Activated CD8-positive, alpha-beta T cell treated with anti-CD3 and anti-CD28 coated beads for 36 hours (primary cell): ENCODE measurements at regions not wholly inside any gene's neighbourhood (a gene's known extent, or its start where the extent isn't known, plus 50 kb on each side); places are given as distances from the start of the nearest gene placed in this dataset.

ENCODE experiments used
- ATAC-seq: fragments of 200-7000 bp; cut with Tn5 transposase; one replicate; pipeline ENCODE4 v1.10.0; 2021; ENCODE audit warnings: mild to moderate bottlenecking, moderate library complexity
- CTCF ChIA-PET: fragments of 350-600 bp; sonication (Branson Sonifier 250); formaldehyde crosslinking; loops from one replicate; lab custom pipeline; 2021; ENCODE audit warnings: antibody characterized with exemption; lab: Charles Lee
- POLR2A ChIA-PET: fragments of 350-600 bp; sonication (Branson Sonifier 250); formaldehyde crosslinking; loops from one replicate; lab custom pipeline; 2021; ENCODE audit warnings: antibody characterized with exemption; lab: Charles Lee
- DNase-seq: peaks from one replicate; pipeline ENCODE4 v3.0.0-alpha.2; 2020
- H3K27ac Mint-ChIP-seq: one replicate; pipeline ENCODE4 v1.8.0; 2021; ENCODE audit warnings: mild to moderate bottlenecking, mixed read lengths
- H3K27me3 Mint-ChIP-seq: one replicate; pipeline ENCODE4 v1.8.0; 2021; ENCODE audit warnings: mixed read lengths
- H3K36me3 Mint-ChIP-seq: one replicate; pipeline ENCODE4 v1.8.0; 2021; ENCODE audit warnings: low read depth, mixed read lengths
- H3K4me1 Mint-ChIP-seq: one replicate; pipeline ENCODE4 v1.8.0; 2021; ENCODE audit warnings: low read depth, mixed read lengths
- H3K4me3 Mint-ChIP-seq: one replicate; pipeline ENCODE4 v1.8.0; 2021; ENCODE audit warnings: mild to moderate bottlenecking, moderate library complexity, mixed read lengths
- H3K9me3 Mint-ChIP-seq: one replicate; pipeline ENCODE4 v1.8.0; 2021; ENCODE audit warnings: mixed read lengths
- CTCF ChIP-seq: fragments of 200-600 bp; IDR thresholded peaks from one replicate; pipeline ENCODE4 v1.8.0; 2022; ENCODE audit warnings: antibody characterized with exemption, mild to moderate bottlenecking
- intact Hi-C: fragments of 100-400 bp; cut with micrococcal nuclease; formaldehyde crosslinking; loops from one replicate; pipeline ENCODE4 v1.10.0; 2022

GRCh38 chr16:48044117-48044516 is 111.7 kb downstream of the ABCC12 start:
- no peaks in the 10 kb centered on the region for H3K9me3 Mint-ChIP-seq
- H3K36me3 Mint-ChIP-seq: no peaks in the 10 kb centered on the region
- TF ChIP-seq CTCF: no peak
- H3K4me1 Mint-ChIP-seq: no peaks in the 10 kb centered on the region
- DNase-seq: no peak
- H3K27me3 Mint-ChIP-seq: peaks cover 8% of the 10 kb centered on the region
- ATAC-seq: no peak
- H3K4me3 Mint-ChIP-seq: no peak overlapping the region
- intact Hi-C loops: no loop called here
- POLR2A ChIA-PET: no interaction called here
- no peak overlapping the region for H3K27ac Mint-ChIP-seq
- CTCF ChIA-PET: no interaction called here

- H3K27ac Mint-ChIP-seq: no peak overlapping the region
- CTCF ChIA-PET: interaction anchor here (1.1 kb wide), 1 partner anchor 19 kb away, joined by 4 read pairs; no protein-coding TSS in a partner anchor
- TF ChIP-seq CTCF: no peak
- DNase-seq: peak; percentile 3
- POLR2A ChIA-PET: no interaction called here
- peaks cover 8% of the 10 kb centered on the region for H3K27me3 Mint-ChIP-seq
- no peak for ATAC-seq
- no peaks in the 10 kb centered on the region for H3K36me3 Mint-ChIP-seq
- no peak overlapping the region for H3K4me3 Mint-ChIP-seq
- no peaks in the 10 kb centered on the region for H3K4me1 Mint-ChIP-seq
- intact Hi-C loops: no loop called here
- no peaks in the 10 kb centered on the region for H3K9me3 Mint-ChIP-seq
Measured at GRCh38 chr16:48041981-48042421, 113.8 kb downstream of the ABCC12 start.

GRCh38 chr16:48035142-48035541 is 120.7 kb downstream of the ABCC12 start:
- ChIA-PET CTCF (no interaction called here), POLR2A (no interaction called here)
- peaks cover 11% of the 10 kb centered on the region for H3K27me3 Mint-ChIP-seq
- no peak overlapping the region for H3K27ac Mint-ChIP-seq
- no peak for ATAC-seq
- no peaks in the 10 kb centered on the region for H3K9me3 Mint-ChIP-seq
- no peak for TF ChIP-seq CTCF
- no peaks in the 10 kb centered on the region for H3K4me1 Mint-ChIP-seq
- intact Hi-C loops: no loop called here
- no peaks in the 10 kb centered on the region for H3K36me3 Mint-ChIP-seq
- no peak for DNase-seq
- H3K4me3 Mint-ChIP-seq: no peak overlapping the region

GRCh38 chr16:48030926-48031325 is 124.9 kb downstream of the ABCC12 start:
- no peak overlapping the region for H3K4me3 Mint-ChIP-seq
- no peaks in the 10 kb centered on the region for H3K36me3 Mint-ChIP-seq
- DNase-seq (no peak), ATAC-seq (no peak)
- ChIA-PET POLR2A (no interaction called here), CTCF (no interaction called here)
- no peaks in the 10 kb centered on the region for H3K9me3 Mint-ChIP-seq
- intact Hi-C loops: no loop called here
- H3K4me1 Mint-ChIP-seq: no peaks in the 10 kb centered on the region
- TF ChIP-seq CTCF: no peak
- peaks cover 8% of the 10 kb centered on the region for H3K27me3 Mint-ChIP-seq
- H3K27ac Mint-ChIP-seq: no peak overlapping the region

- Mint-ChIP-seq H3K9me3 (no peaks in the 10 kb centered on the region), H3K36me3 (no peaks in the 10 kb centered on the region), H3K27ac (no peak overlapping the region), H3K27me3 (peaks cover 8% of the 10 kb centered on the region), H3K4me1 (no peaks in the 10 kb centered on the region), H3K4me3 (no peak overlapping the region)
- CTCF ChIA-PET: no interaction called here
- POLR2A ChIA-PET: no interaction called here
- TF ChIP-seq CTCF: no peak
- intact Hi-C loops: no loop called here
- DNase-seq (no peak), ATAC-seq (no peak)
Measured at GRCh38 chr16:48029768-48030167, 126.0 kb downstream of the ABCC12 start.
